ENCODE measurements at regions not wholly inside any gene's neighbourhood (a gene's known extent, or its start where the extent isn't known, plus 50 kb on each side); places are given as distances from the start of the nearest gene placed in this dataset.

DNA sequence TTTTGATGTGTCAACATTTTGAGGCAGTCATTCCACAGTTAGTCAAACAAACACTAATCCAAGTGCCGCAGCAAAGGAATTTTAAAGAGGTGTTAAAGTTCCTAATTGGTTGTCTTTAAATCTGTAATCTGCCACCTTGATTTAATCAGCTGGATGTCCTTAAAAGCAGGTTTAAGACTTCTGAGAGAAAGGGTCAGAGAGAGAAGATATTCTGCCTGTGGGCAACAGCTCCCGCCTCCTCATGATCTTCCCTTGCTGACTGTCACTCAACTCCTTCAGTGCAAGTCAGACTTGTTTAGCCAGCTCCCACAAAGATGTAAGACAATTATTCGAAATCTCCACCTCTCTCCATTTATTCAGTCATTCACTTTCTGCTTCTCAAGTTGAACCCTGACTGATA lies 92.6 kb upstream of the MYRIP start:
- TF ChIP-seq, protein P1, sequence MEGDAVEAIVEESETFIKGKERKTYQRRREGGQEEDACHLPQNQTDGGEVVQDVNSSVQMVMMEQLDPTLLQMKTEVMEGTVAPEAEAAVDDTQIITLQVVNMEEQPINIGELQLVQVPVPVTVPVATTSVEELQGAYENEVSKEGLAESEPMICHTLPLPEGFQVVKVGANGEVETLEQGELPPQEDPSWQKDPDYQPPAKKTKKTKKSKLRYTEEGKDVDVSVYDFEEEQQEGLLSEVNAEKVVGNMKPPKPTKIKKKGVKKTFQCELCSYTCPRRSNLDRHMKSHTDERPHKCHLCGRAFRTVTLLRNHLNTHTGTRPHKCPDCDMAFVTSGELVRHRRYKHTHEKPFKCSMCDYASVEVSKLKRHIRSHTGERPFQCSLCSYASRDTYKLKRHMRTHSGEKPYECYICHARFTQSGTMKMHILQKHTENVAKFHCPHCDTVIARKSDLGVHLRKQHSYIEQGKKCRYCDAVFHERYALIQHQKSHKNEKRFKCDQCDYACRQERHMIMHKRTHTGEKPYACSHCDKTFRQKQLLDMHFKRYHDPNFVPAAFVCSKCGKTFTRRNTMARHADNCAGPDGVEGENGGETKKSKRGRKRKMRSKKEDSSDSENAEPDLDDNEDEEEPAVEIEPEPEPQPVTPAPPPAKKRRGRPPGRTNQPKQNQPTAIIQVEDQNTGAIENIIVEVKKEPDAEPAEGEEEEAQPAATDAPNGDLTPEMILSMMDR (IDR thresholded peaks at IDR 0.05): no peak

DNA sequence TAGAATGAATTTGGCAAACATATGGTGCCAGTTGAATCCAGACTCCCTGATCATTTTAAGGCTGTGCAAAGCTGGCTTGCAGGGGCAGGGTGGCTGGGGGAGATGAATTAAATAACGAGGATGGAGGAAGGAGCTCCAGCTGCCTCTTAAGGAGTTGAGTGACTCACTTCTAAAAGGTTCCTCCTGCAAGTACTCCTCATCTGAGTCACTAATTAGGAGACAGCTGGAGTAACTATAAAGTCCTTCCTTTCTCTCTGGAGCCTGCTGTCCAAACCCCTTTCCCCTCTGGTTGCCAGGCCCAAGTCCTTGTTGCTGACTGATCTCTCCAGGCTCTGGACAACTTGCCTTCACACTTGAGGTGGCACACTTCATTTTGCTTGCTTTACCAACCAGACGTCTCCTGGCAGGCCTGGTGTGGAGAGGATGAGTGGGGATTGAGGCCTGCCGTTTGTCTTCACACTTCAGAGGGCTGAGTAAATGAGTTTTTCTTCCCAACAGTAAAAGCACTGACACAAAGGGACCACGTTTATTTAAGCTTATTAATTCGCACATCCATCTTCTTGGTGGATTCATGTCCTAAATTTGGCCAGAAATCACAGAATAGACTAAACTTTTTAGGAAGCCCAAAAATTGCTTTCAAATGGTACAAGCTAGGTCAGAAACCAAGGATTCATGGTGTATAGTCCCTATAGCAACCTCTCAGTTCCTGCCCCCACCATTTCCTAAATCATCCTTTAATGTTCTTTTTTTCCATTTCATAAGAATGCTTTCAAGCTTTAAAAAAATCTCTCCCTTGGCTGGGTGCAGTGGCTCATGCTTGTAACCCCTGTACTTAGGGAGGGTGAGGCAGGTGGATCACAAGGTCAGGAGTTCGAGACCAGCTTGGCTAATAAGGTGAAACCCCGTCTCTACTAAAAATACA lies 90.5 kb upstream of the MYRIP start:
- TF ChIP-seq, protein P1 (IDR thresholded peaks at IDR 0.05): no peak

DNA sequence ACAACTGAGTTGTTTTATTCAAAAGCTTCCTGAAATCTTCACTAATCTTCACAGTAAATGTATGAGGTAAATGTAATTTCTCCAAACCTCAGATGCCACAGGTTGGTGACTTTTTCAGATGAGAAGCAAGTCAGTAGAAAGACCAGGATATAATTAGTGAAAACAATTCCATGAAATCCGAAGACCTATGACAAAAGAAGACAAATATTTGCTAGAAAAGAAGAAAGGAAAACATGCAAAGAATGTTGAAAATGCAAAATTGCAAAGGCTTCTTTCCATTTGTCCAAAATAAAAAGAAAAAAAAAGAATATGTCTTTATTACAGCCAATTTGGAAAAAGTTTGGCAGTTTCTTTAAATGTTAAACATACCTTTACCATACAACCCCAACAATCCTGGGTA lies 88.3 kb upstream of the MYRIP start:
- TF ChIP-seq, protein P1 (IDR thresholded peaks at IDR 0.05): no peak

DNA sequence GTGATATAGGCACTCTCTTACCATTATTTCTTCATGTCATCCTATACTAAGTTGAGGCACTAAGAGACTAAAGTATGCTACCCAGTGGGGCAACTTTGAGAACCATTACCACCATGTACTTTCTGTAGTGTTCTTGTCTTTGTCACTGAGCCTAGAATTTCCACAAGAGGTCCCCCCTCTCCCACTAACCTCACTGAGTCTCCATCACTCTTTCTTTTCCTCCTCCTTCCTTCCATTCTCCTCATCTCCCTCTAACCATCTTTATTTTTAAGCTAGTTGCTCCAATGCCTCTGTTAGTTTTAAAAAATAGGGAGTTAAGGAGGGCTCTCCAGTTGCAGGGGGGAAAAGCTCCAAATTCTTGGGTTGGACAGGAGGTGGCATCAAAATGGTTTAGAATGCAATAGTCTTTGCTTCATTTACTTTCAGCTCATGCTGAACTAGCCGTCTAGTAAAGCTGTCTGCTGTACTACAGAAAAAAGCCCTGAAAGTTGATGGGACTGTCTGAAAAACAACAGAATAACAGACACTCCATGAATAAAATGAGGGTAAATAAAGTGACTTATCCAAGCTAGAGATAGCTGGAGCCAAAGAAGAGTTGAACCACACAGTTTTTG lies 85.1 kb upstream of the MYRIP start:
- TF ChIP-seq, protein P1 (IDR thresholded peaks at IDR 0.05): peak; percentile 71

DNA sequence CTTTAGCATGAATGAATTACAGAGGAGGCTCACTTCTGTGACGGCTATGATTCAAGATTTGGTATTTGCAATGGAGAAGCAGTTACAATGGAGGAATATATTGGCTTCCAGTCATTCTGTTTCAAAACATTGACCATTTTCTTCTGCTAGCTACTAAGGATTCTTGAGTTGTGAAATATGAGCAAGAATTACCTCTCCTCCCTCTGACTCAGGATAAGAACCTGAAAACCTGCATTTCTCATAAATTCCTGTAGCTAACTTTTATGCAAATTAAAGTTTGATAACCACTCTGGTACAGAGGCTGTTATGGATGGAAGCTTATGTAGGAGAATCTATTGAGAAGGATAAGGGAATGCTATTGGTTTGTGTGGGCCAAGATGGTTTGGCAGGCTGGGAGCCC lies 84.1 kb upstream of the MYRIP start:
- TF ChIP-seq, protein P1 (IDR thresholded peaks at IDR 0.05): no peak

DNA sequence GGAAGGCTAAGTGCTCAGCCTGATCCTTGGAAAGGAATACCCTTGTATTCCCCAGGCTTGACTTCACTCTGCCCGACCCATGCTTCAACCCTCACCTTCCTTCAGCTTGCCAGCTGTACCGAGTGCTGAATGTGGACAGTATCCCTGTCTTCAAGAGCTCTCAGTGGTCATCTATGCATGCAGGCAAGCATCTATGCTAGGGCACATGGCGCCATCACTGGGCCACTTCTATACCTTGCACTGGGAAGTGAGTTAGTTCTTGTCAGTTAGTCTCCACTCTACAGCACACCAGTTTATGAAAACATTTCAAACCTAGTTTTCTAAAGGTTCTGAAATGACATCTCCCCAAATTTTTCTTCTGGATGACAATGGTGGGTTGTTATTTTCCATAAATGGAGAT lies 82.0 kb upstream of the MYRIP start:
- TF ChIP-seq, protein P1 (IDR thresholded peaks at IDR 0.05): no peak

DNA sequence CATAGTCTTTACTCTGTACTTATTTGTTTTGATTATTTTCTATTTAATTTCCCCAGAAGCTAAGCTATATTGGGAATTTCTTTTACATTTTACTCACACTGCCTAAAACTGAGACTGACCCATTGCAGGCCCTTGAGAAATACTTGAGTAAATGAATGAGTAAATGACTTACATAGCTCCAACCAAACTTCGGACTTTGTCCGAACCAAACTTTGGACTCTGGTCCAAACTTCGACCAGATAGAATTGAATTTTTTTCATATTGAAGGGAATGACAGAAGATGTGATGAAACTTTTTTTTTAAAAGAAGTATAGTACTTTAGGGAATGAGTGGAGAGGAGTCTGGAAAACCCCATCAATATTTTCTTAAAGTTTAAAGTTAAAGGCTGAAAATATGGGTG lies 75.6 kb upstream of the MYRIP start:
- TF ChIP-seq, protein P1 (IDR thresholded peaks at IDR 0.05): no peak

All from LNCAP (cell line).